PFSK-1 (cell line): ENCODE measurements at regions not wholly inside any gene's neighbourhood (a gene's known extent, or its start where the extent isn't known, plus 50 kb on each side); places are given as distances from the start of the nearest gene placed in this dataset.

Experiments
- POLR2AphosphoS5 ChIP-seq: IDR thresholded peaks from 2 replicates; pipeline ENCODE4 v1.6.1; 2012; ENCODE audit warnings: low read depth, mild to moderate bottlenecking, control low read depth, low read length, moderate library complexity
- REST ChIP-seq, 2 experiments: IDR thresholded peaks; 2 replicates each; pipeline versions ENCODE4 v1.6.1 to v1.8.0; 2011 to 2012; ENCODE audit warnings: low read depth in 2 of 2, low read length in 2 of 2, control low read depth in 1 of 2, inconsistent platforms in 1 of 2, mild to moderate bottlenecking in 1 of 2, moderate library complexity in 1 of 2; ENCODE audit not compliant: insufficient read depth in 1 of 2

DNA sequence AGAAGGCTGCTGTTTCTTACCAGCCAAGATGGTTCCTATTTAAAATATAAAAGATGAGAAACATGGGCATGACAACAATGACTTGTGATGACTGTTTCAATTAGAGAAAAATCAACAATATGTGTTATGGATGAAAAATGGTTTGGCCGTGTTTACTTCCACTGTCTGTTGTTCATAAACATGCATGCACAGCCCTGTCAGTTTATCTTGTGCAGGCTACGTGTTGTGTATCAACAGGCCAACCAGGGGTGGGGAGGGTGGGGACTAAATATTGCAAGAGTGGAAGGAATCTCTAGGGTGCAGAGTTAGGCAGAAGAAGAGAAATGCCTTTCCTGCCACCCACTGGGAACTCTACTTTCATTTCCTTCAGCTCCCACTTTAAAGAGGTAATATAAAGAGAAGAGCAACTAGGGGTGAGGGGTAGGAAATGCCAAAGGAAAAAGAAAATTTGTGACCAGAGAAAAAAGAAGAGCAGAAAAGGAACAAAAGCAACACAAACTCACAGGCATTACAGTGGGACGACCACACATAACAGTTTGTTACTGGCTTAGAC lies 116.8 kb upstream of the MEIS1 start:
- TF ChIP-seq POLR2AphosphoS5 (no peak), REST (IDR thresholded peaks at IDR 0.05; ENCODE audit: insufficient read depth in 1 of 2, low read depth in 2 of 2, low read length in 2 of 2) (no peak)
